H1 (cell line): ENCODE measurements at regions not wholly inside any gene's neighbourhood (a gene's known extent, or its start where the extent isn't known, plus 50 kb on each side); places are given as distances from the start of the nearest gene placed in this dataset.

Experiments
- CTCF ChIA-PET: fragments of 300-600 bp; sonication (Branson Sonifier 250); formaldehyde crosslinking; loops from one replicate; lab custom pipeline; 2021; ENCODE audit not compliant: partially characterized antibody; lab: Charles Lee
- POLR2A ChIA-PET: fragments of 300-600 bp; sonication (Branson Sonifier 250); formaldehyde crosslinking; loops from one replicate; lab custom pipeline; 2021; ENCODE audit warnings: inconsistent platforms; ENCODE audit not compliant: partially characterized antibody; lab: Charles Lee
- DNase-seq, 2 experiments: peaks; one replicate each; pipeline versions ENCODE4 v3.0.0 to v3.0.0-alpha.2; 2010 to 2022; ENCODE audit warnings: low spot score in 2 of 2, low read depth in 1 of 2, mixed read lengths in 1 of 2
- FAIRE-seq: peaks from 2 replicates; lab custom pipeline; 2011; peaks lifted over from hg19 to GRCh38; lab: Jason Lieb, UNC
- H2AFZ ChIP-seq: 2 replicates; pipeline ENCODE4 v1.8.1; 2012; ENCODE audit warnings: low read length, inconsistent platforms
- H2AK5ac ChIP-seq: 2 replicates; pipeline ENCODE4 v1.6.1; 2013; ENCODE audit warnings: low read depth, low read length
- H2BK120ac ChIP-seq: replicated peaks from 2 replicates; pipeline ENCODE3; 2013; ENCODE audit warnings: low read depth, low read length, inconsistent platforms
- H2BK12ac ChIP-seq: 2 replicates; pipeline ENCODE4 v1.6.1; 2013; ENCODE audit warnings: low read depth, low read length
- H2BK15ac ChIP-seq: 2 replicates; pipeline ENCODE4 v1.6.1; 2013; ENCODE audit warnings: low read length
- H2BK20ac ChIP-seq: 2 replicates; pipeline ENCODE4 v1.6.1; 2013; ENCODE audit warnings: low read length
- H2BK5ac ChIP-seq: 2 replicates; pipeline ENCODE4 v1.6.1; 2013; ENCODE audit warnings: low read depth, low read length
- H3K14ac ChIP-seq: 2 replicates; pipeline ENCODE4 v1.6.1; 2013; ENCODE audit warnings: inconsistent platforms; ENCODE audit not compliant: insufficient read length
- H3K18ac ChIP-seq: 2 replicates; pipeline ENCODE4 v1.6.1; 2013; ENCODE audit warnings: low read length; ENCODE audit errors: extremely low read depth
- H3K23ac ChIP-seq: 2 replicates; pipeline ENCODE4 v1.6.1; 2013; ENCODE audit warnings: inconsistent platforms; ENCODE audit not compliant: insufficient read length
- H3K23me2 ChIP-seq: 2 replicates; pipeline ENCODE4 v1.6.1; 2013; ENCODE audit warnings: low read depth, low read length
- H3K27ac ChIP-seq: 2 replicates; pipeline ENCODE4 v1.6.1; 2011; ENCODE audit warnings: low read depth, low read length, inconsistent platforms
- H3K27me3 ChIP-seq, 4 experiments: replicated peaks in 1 of 4; 1 replicate in 1 of 4; 2 replicates in 3 of 4; pipeline versions ENCODE4 v1.6.1 to v1.8.1; 2011 to 2013; ENCODE audit warnings: low read length in 3 of 4, mild to moderate bottlenecking in 3 of 4, inconsistent platforms in 2 of 4, mixed read lengths in 2 of 4, moderate library complexity in 1 of 4; ENCODE audit not compliant: control insufficient read depth in 3 of 4, insufficient read depth in 3 of 4; ENCODE audit errors: extremely low read depth in 1 of 4
- H3K36me3 ChIP-seq, 4 experiments: 2 replicates each; pipeline versions ENCODE4 v1.6.1 to v1.8.1; 2011 to 2013; ENCODE audit warnings: mild to moderate bottlenecking in 4 of 4, low read length in 3 of 4, moderate library complexity in 2 of 4, control low read depth in 1 of 4, inconsistent platforms in 1 of 4; ENCODE audit not compliant: insufficient read depth in 4 of 4, control insufficient read depth in 2 of 4
- H3K4ac ChIP-seq: replicated peaks from 2 replicates; pipeline ENCODE3; 2013; ENCODE audit warnings: low read length, low read depth, mixed read lengths, inconsistent platforms; ENCODE audit not compliant: insufficient read length
- H3K4me1 ChIP-seq, 4 experiments: replicated peaks in 1 of 4; 1 replicate in 1 of 4; 2 replicates in 3 of 4; pipeline versions ENCODE4 v1.6.1 to v1.8.1; 2011 to 2013; ENCODE audit warnings: low read length in 3 of 4, inconsistent platforms in 2 of 4, mixed read lengths in 1 of 4; ENCODE audit not compliant: insufficient read depth in 4 of 4, control insufficient read depth in 3 of 4
- H3K4me2 ChIP-seq, 2 experiments: 2 replicates each; pipeline versions ENCODE4 v1.6.1 to v1.8.1; 2011 to 2013; ENCODE audit warnings: low read depth in 2 of 2, low read length in 2 of 2, control low read depth in 1 of 2, inconsistent platforms in 1 of 2, mild to moderate bottlenecking in 1 of 2; ENCODE audit not compliant: insufficient read depth in 1 of 2
- H3K4me3 ChIP-seq, 4 experiments: fragments of 200-600, 300-600 bp in 1 of 4; sonication (generic), shearing (Covaris generic), sonication (Bioruptor Twin) in 1 of 4; 2 replicates each; pipeline versions ENCODE4 v1.5.1 to v1.8.1; 2011 to 2016; ENCODE audit warnings: low read length in 4 of 4, low read depth in 3 of 4, control low read depth in 2 of 4, inconsistent platforms in 2 of 4, mild to moderate bottlenecking in 2 of 4, mixed read lengths in 1 of 4, moderate library complexity in 1 of 4; ENCODE audit not compliant: insufficient read depth in 2 of 4; ENCODE audit errors: extremely low read depth in 1 of 4
- H3K56ac ChIP-seq: replicated peaks from 2 replicates; pipeline ENCODE3; 2013; ENCODE audit warnings: low read depth, mild to moderate bottlenecking, mixed read lengths, low read length, inconsistent platforms; ENCODE audit not compliant: insufficient read length
- H3K79me1 ChIP-seq: 2 replicates; pipeline ENCODE4 v1.6.1; 2013; ENCODE audit warnings: low read depth, low read length, control low read depth
- H3K79me2 ChIP-seq, 2 experiments: 2 replicates each; pipeline versions ENCODE4 v1.6.1 to v1.8.1; 2012 to 2013; ENCODE audit warnings: low read length in 2 of 2, mild to moderate bottlenecking in 2 of 2, inconsistent platforms in 1 of 2; ENCODE audit not compliant: insufficient read depth in 2 of 2, control insufficient read depth in 1 of 2
- H3K9ac ChIP-seq, 4 experiments: replicated peaks in 1 of 4; 1 replicate in 1 of 4; 2 replicates in 3 of 4; pipeline versions ENCODE4 v1.6.1 to v1.8.1; 2011 to 2013; ENCODE audit warnings: low read depth in 3 of 4, low read length in 3 of 4, control low read depth in 2 of 4, mild to moderate bottlenecking in 2 of 4, moderate library complexity in 2 of 4, inconsistent platforms in 1 of 4; ENCODE audit errors: extremely low read depth in 1 of 4
- H3K9me3 ChIP-seq, 2 experiments: 2 replicates each; pipeline versions ENCODE4 v1.6.1 to v1.8.1; 2012 to 2013; ENCODE audit warnings: mild to moderate bottlenecking in 2 of 2, moderate library complexity in 2 of 2, control low read depth in 1 of 2, inconsistent platforms in 1 of 2, low read depth in 1 of 2, low read length in 1 of 2, mixed read lengths in 1 of 2; ENCODE audit not compliant: insufficient read depth in 2 of 2
- H4K20me1 ChIP-seq, 2 experiments: replicated peaks in 1 of 2; 2 replicates each; pipeline versions ENCODE3 to v1.8.1; 2011 to 2013; ENCODE audit warnings: inconsistent platforms in 2 of 2, low read length in 2 of 2, mild to moderate bottlenecking in 1 of 2; ENCODE audit not compliant: insufficient read depth in 2 of 2, control insufficient read depth in 1 of 2
- H4K5ac ChIP-seq: 2 replicates; pipeline ENCODE4 v1.6.1; 2013; ENCODE audit warnings: low read length, low read depth, mixed read lengths, inconsistent platforms; ENCODE audit not compliant: insufficient read length
- H4K8ac ChIP-seq: 2 replicates; pipeline ENCODE4 v1.8.0; 2013; ENCODE audit warnings: mild to moderate bottlenecking, moderate library complexity, low read length, inconsistent platforms; ENCODE audit not compliant: insufficient read depth; ENCODE audit errors: extremely low read depth
- H4K91ac ChIP-seq: replicated peaks from 2 replicates; pipeline ENCODE3; 2013; ENCODE audit warnings: low read length, mixed read lengths, inconsistent platforms; ENCODE audit not compliant: insufficient read length
- RFX5 ChIP-seq: IDR thresholded peaks from 2 replicates; pipeline ENCODE4 v1.6.1; 2011; ENCODE audit warnings: low read depth, low read length, improper control_type of control experiment, borderline replicate concordance
- TAF1 ChIP-seq: IDR thresholded peaks from 2 replicates; pipeline ENCODE4 v1.6.1; 2011; ENCODE audit warnings: mild to moderate bottlenecking, low read depth, low read length
- WGBS, 2 experiments: shearing (Covaris generic) in 1 of 2; methylation state at CpG; one replicate each; pipeline versions ENCODE4 v1.1.6 to v1.1.7; 2013 to 2015; ENCODE audit warnings: low lambda C conversion rate in 2 of 2, mixed read lengths in 2 of 2, inconsistent platforms in 1 of 2, low coverage in 1 of 2, missing lambda C conversion rate in 1 of 2; ENCODE audit not compliant: insufficient replicate concordance in 2 of 2, insufficient coverage in 1 of 2, insufficient read length in 1 of 2; ENCODE audit errors: extremely low coverage in 1 of 2, missing lambda C conversion rate in 1 of 2; 5-methylcytosine and 5-hydroxymethylcytosine counted together

- peaks cover 0 to 13% (median 3%) of the 10 kb centered on the region in 4 experiments; a peak in 4 of 7 replicates for H3K4me1 ChIP-seq
- H2BK12ac ChIP-seq = no peak overlapping the region
- DNase-seq = peak; percentile 47 to 76
- H3K79me1 ChIP-seq = no peaks in the 10 kb centered on the region
- H3K56ac ChIP-seq = no peak overlapping the region
- H2BK5ac ChIP-seq = no peak overlapping the region
- H3K14ac ChIP-seq = no peak overlapping the region
- CTCF ChIA-PET = interaction anchor here (0.6 to 1.2 kb wide), 2 partner anchors 60 to 86 kb away, joined by 3 to 4 read pairs; no protein-coding TSS in a partner anchor
- H3K79me2 ChIP-seq = no peaks in the 10 kb centered on the region
- no peak overlapping the region for H2AK5ac ChIP-seq
- H2BK15ac ChIP-seq = no peak overlapping the region
- H3K27me3 ChIP-seq = no peaks in the 10 kb centered on the region
- H2AFZ ChIP-seq = no peak overlapping the region
- no peak overlapping the region for H2BK20ac ChIP-seq
- H3K9ac ChIP-seq = peak overlapping the region in 1 of 4 experiments; percentile 30; a peak in 2 of 7 replicates
- FAIRE-seq = peak; percentile 42
- H3K4me2 ChIP-seq = peak overlapping the region; percentile 56 to 69
- no peaks in the 10 kb centered on the region for H3K23me2 ChIP-seq
- TF ChIP-seq RFX5 (no peak), TAF1 (peak; percentile 56)
- no peak overlapping the region for H4K8ac ChIP-seq
- H4K91ac ChIP-seq = no peak overlapping the region
- H2BK120ac ChIP-seq = no peak overlapping the region
- no peaks in the 10 kb centered on the region for H3K9me3 ChIP-seq
- H3K27ac ChIP-seq = no peak overlapping the region; the same call in 1 of the 2 replicates
- WGBS, 2 experiments = 6% methylated on average over 22 of the region's 35 CpGs; no CpG with 5 or more reads in 1 of the 2 experiments
- no peak overlapping the region for H3K23ac ChIP-seq
- H4K5ac ChIP-seq = no peak overlapping the region
- H3K4me3 ChIP-seq = peak overlapping the region; percentile 19 to 54 (median 23); a peak in 5 of 8 replicates
- H4K20me1 ChIP-seq = no peaks in the 10 kb centered on the region
- H3K18ac ChIP-seq = no peak overlapping the region; the same call in 1 of the 2 replicates
- H3K4ac ChIP-seq = no peak overlapping the region
- H3K36me3 ChIP-seq = no peaks in the 10 kb centered on the region
- POLR2A ChIA-PET = interaction anchor here (1.1 to 1.7 kb wide), 5 partner anchors 9 to 68 kb away, joined by 3 to 6 read pairs (median 4); partner anchors contain the start of gene SOX3
Observed at GRCh38 chrX:140439476-140439875, 65.4 kb downstream of the SOX3 start.
